ENCODE measurements at regions not wholly inside any gene's neighbourhood (a gene's known extent, or its start where the extent isn't known, plus 50 kb on each side); places are given as distances from the start of the nearest gene placed in this dataset.
"Not testable (repeated sequence)": the region's sequence is repeated elsewhere in the genome, so short reads cannot be mapped to it uniquely, and the experiment has no call there.

DNA sequence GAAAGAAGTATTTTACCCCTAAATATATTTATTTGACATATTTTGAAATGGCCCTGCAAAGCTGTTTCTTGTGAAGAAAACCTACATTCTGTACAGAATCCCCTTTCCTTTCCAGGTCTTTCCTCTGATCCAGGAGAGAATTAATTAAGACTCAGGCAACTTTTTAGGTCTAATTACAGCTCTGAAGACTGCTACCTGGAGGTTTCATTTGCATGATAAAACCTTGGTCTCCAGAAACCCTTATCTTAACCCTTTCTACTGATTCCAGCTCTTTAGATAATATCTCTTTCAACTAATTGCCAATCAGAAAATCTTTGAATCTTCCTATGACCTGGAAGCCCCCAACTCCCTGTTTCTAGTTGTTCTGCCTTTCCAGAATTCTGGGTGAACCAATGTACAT lies 224.0 kb downstream of the FAM47A start:
- Histone ChIP-seq H3K27ac (no peak overlapping the region), H3K4me1 (no peaks in the 10 kb centered on the region), H3K9me3 (no peaks in the 10 kb centered on the region), H3K27me3 (no peaks in the 10 kb centered on the region), H3K36me3 (no peaks in the 10 kb centered on the region), H3K4me3 (no peak overlapping the region)
- no peak for DNase-seq
- TF ChIP-seq, protein P1, sequence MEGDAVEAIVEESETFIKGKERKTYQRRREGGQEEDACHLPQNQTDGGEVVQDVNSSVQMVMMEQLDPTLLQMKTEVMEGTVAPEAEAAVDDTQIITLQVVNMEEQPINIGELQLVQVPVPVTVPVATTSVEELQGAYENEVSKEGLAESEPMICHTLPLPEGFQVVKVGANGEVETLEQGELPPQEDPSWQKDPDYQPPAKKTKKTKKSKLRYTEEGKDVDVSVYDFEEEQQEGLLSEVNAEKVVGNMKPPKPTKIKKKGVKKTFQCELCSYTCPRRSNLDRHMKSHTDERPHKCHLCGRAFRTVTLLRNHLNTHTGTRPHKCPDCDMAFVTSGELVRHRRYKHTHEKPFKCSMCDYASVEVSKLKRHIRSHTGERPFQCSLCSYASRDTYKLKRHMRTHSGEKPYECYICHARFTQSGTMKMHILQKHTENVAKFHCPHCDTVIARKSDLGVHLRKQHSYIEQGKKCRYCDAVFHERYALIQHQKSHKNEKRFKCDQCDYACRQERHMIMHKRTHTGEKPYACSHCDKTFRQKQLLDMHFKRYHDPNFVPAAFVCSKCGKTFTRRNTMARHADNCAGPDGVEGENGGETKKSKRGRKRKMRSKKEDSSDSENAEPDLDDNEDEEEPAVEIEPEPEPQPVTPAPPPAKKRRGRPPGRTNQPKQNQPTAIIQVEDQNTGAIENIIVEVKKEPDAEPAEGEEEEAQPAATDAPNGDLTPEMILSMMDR (IDR thresholded peaks at IDR 0.05): no peak
- no peak for TF ChIP-seq POLR2A (IDR thresholded peaks at IDR 0.05)

DNA sequence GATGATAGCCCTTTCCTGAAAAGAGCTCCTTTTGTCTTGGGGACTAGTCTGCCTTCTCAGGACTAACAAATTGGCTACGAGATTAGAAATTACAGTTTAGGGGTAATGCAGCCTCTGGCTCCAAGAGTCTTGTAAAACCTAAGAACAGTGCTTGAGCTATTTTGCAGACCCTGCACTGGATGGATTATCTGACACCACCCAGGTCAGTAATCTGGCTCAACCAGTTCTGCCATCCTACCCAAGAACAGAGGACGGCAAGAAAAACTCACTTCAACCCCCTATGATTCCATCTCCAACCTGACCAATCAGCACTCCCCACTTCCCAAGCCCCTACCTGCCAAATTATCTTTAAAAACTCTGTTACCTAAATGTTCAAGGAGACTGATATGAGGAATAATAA lies 225.1 kb downstream of the FAM47A start:
- Histone ChIP-seq H3K9me3 (no peaks in the 10 kb centered on the region), H3K4me1 (no peaks in the 10 kb centered on the region), H3K36me3 (no peaks in the 10 kb centered on the region), H3K27ac (no peak overlapping the region), H3K27me3 (no peaks in the 10 kb centered on the region), H3K4me3 (no peak overlapping the region)
- no peak for TF ChIP-seq POLR2A (IDR thresholded peaks at IDR 0.05)
- TF ChIP-seq, protein P1 (IDR thresholded peaks at IDR 0.05): no peak
- no peak for DNase-seq

DNA sequence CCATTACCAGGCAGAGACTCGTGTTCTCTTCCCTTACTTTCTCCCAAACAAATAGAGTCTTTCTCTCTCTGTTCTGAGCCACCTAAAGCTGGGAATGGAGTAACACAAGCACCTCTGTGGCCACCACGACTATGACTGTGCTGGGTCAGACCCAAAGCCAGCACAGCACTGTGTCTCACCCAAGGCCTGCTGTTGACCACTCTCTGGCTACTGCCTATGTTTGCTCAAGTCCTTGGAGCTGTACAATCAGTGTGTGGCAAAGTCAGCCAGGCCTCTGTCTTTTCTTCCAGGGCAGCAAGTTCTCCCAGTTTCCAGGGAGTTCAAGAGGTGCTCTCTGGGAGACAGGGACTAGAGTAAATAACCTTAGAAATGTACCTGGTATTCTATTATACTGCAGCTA lies 239.4 kb downstream of the FAM47A start:
- Histone ChIP-seq H3K27ac (no peak overlapping the region), H3K27me3 (no peaks in the 10 kb centered on the region), H3K36me3 (no peaks in the 10 kb centered on the region), H3K9me3 (no peaks in the 10 kb centered on the region), H3K4me3 (no peak overlapping the region), H3K4me1 (no peaks in the 10 kb centered on the region)
- TF ChIP-seq, protein P1 (IDR thresholded peaks at IDR 0.05): no peak
- TF ChIP-seq POLR2A (IDR thresholded peaks at IDR 0.05): no peak
- DNase-seq: no peak

DNA sequence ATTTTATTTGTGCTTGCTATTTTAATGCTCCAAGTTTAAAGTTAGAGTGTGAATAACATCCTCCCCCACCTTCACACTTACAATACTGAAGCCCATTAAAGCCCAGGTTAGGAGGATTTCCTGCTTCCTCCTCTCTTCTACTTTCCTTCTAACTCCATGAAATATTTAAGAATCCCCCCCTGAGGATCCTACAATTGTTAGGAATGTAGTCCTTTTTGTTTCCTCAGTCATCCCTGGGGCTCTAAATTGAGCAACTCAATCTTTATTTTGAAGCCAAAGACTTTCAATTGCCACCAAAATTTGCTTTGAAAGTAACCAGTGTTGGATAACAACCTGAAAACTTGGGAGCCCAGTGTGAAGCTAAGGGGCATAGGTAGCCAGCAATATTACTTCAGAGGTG lies 276.9 kb downstream of the FAM47A start:
- Histone ChIP-seq H3K27ac (no peak overlapping the region), H3K27me3 (no peaks in the 10 kb centered on the region), H3K4me3 (no peak overlapping the region), H3K9me3 (no peaks in the 10 kb centered on the region), H3K4me1 (no peaks in the 10 kb centered on the region), H3K36me3 (no peaks in the 10 kb centered on the region)
- TF ChIP-seq POLR2A (IDR thresholded peaks at IDR 0.05): no peak
- TF ChIP-seq, protein P1 (IDR thresholded peaks at IDR 0.05): no peak
- DNase-seq: no peak

DNA sequence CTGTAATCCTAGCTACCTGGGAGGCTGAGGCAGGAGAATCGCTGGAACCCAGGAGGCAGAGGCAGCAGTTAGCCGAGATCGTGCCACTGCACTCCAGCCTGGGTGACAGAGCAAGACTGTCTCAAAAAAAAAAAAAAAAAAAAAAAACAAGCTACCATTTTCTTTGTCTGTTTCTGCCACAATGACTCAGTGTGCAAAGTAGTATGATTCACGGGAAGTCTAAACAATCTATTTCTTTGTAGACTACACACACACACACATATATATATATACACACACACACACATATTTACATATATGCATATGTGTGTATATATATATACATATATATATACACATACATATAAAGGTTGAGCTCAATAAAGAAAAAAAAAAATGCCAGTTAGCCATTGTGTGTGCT lies 280.0 kb downstream of the FAM47A start:
- not testable (repeated sequence) for H3K4me3 ChIP-seq, H3K4me1 ChIP-seq, H3K27me3 ChIP-seq, H3K36me3 ChIP-seq, DNase-seq, H3K9me3 ChIP-seq, H3K27ac ChIP-seq

DNA sequence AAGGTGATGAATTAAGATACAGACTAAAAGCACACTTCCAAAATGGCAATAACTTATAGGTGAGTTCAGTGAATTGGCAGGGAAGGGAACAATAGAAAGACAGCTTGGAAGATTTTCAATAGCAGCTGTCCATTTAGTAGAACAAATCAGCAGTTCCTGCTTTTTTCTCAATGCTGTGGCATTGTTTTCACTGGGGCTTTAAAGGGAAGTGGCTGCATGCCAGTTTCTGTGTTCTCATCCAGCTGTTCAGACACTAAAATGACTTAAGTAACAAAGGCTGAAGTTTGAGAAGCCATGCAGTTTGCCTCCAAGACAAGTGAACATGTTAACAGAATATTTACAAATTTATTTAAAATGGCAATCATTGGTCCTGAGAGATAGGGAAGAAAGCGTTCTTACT lies 291.9 kb downstream of the FAM47A start:
- H3K27ac ChIP-seq: no peak overlapping the region
- no peaks in the 10 kb centered on the region for H3K27me3 ChIP-seq
- H3K4me3 ChIP-seq: no peak overlapping the region
- TF ChIP-seq, protein P1 (IDR thresholded peaks at IDR 0.05): no peak
- no peak for TF ChIP-seq POLR2A (IDR thresholded peaks at IDR 0.05)
- H3K4me1 ChIP-seq: no peaks in the 10 kb centered on the region
- H3K9me3 ChIP-seq: no peaks in the 10 kb centered on the region
- H3K36me3 ChIP-seq: no peaks in the 10 kb centered on the region
- no peak for DNase-seq

All from Peyer's patch (tissue), 4 donors.